Gastroesophageal sphincter (tissue), 3 donors: ENCODE measurements at regions not wholly inside any gene's neighbourhood (a gene's known extent, or its start where the extent isn't known, plus 50 kb on each side); places are given as distances from the start of the nearest gene placed in this dataset.

ENCODE experiments used
- POLR2A ChIP-seq, 2 donors: fragments of 450-650 bp; IDR thresholded peaks; one replicate each; pipeline ENCODE4 v1.6.1; 2017; ENCODE audit warnings: antibody characterized with exemption in 2 of 2, mild to moderate bottlenecking in 2 of 2, moderate library complexity in 1 of 2
- TF ChIP-seq, protein P1 (sequence below), 4 experiments: fragments of 200-600 bp in 2 of 4; fragments of 450-650 bp in 2 of 4; sonication (generic) in 1 of 4; IDR thresholded peaks; one replicate each; pipeline ENCODE4 v1.5.1; 2017 to 2019; ENCODE audit warnings: antibody characterized with exemption in 4 of 4, mild to moderate bottlenecking in 2 of 4, moderate library complexity in 2 of 4

DNA sequence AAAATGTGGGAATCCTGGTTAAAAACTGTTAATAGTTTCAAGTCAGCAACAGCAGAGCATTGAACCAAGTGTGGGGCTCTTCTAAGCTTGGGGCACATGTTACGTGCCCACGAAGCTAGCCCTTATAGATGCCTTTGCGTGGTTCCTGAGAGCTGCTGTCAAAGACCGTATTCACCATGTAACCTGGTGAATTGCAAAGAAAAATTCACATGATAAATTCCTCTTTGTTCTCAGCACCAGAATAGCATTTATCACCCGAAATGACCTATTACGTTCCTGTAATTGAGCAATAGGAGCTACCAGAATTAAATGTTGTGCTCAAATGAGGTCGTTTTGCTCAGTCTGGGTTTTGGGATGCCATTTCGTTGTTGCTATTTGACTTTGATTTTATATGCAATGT, 202.6 kb upstream of the PRPS1L1 start:
- TF ChIP-seq, protein P1, sequence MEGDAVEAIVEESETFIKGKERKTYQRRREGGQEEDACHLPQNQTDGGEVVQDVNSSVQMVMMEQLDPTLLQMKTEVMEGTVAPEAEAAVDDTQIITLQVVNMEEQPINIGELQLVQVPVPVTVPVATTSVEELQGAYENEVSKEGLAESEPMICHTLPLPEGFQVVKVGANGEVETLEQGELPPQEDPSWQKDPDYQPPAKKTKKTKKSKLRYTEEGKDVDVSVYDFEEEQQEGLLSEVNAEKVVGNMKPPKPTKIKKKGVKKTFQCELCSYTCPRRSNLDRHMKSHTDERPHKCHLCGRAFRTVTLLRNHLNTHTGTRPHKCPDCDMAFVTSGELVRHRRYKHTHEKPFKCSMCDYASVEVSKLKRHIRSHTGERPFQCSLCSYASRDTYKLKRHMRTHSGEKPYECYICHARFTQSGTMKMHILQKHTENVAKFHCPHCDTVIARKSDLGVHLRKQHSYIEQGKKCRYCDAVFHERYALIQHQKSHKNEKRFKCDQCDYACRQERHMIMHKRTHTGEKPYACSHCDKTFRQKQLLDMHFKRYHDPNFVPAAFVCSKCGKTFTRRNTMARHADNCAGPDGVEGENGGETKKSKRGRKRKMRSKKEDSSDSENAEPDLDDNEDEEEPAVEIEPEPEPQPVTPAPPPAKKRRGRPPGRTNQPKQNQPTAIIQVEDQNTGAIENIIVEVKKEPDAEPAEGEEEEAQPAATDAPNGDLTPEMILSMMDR (IDR thresholded peaks at IDR 0.05): no peak
- no peak for TF ChIP-seq POLR2A (IDR thresholded peaks at IDR 0.05)
